ACC112 (cell line): ENCODE measurements at regions not wholly inside any gene's neighbourhood (a gene's known extent, or its start where the extent isn't known, plus 50 kb on each side); places are given as distances from the start of the nearest gene placed in this dataset.
"Not testable (repeated sequence)": the region's sequence is repeated elsewhere in the genome, so short reads cannot be mapped to it uniquely, and the experiment has no call there.

Source experiments
- H2AFZ ChIP-seq: fragments of 200-600 bp; sonication (generic); one replicate; pipeline ENCODE4 v1.6.0; 2017; ENCODE audit warnings: antibody characterized with exemption, low read length; ENCODE audit not compliant: unreplicated experiment
- H3K27ac ChIP-seq: fragments of 200-600 bp; sonication (generic); 2 replicates; pipeline ENCODE4 v1.5.1; 2014; ENCODE audit warnings: low read depth, mild to moderate bottlenecking, antibody characterized with exemption, low read length, moderate library complexity
- H3K27me3 ChIP-seq: fragments of 200-600 bp; sonication (generic); 2 replicates; pipeline ENCODE4 v1.6.1; 2014; ENCODE audit warnings: mild to moderate bottlenecking, antibody characterized with exemption, low read length, moderate library complexity, mixed read lengths; ENCODE audit not compliant: insufficient read depth
- H3K36me3 ChIP-seq: fragments of 200-600 bp; sonication (generic); 2 replicates; pipeline ENCODE4 v1.6.1; 2016; ENCODE audit warnings: mild to moderate bottlenecking, antibody characterized with exemption, low read length, moderate library complexity, mixed read lengths; ENCODE audit not compliant: insufficient read depth
- H3K4me1 ChIP-seq: fragments of 200-600 bp; sonication (generic); one replicate; pipeline ENCODE4 v1.6.1; 2016; ENCODE audit warnings: low read length, mixed read lengths; ENCODE audit not compliant: insufficient read depth, unreplicated experiment, control insufficient read depth
- H3K4me3 ChIP-seq: fragments of 200-600 bp; sonication (generic); 2 replicates; pipeline ENCODE4 v1.5.1; 2014; ENCODE audit warnings: mild to moderate bottlenecking, low read depth, low read length
- H3K79me2 ChIP-seq: fragments of 200-600 bp; sonication (generic); one replicate; pipeline ENCODE4 v1.6.0; 2016; ENCODE audit warnings: low read length; ENCODE audit not compliant: control insufficient read depth, unreplicated experiment, insufficient read depth

DNA sequence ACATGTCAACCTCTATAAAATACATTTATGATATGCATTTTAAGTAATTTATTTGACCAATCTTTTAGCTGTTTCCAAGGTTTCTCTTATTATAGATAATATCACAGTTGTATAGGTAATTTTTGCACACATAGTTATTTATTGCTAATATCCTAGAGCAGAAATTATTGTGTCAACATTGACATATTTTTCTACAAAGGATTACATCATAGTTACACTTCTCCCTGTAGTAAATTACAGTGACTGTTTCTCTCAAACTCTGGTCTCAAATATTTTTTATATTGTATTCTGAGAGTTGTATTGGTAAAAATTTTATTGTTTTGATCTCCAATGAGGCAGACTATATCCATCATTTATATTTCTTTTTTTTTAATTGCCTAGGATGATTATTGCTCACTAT lies 714.4 kb upstream of the CDH6 start:
- no peak overlapping the region for H2AFZ ChIP-seq
- H3K27ac ChIP-seq: no peak overlapping the region
- H3K36me3 ChIP-seq: no peaks in the 10 kb centered on the region
- H3K27me3 ChIP-seq: no peaks in the 10 kb centered on the region
- no peaks in the 10 kb centered on the region for H3K4me1 ChIP-seq
- H3K79me2 ChIP-seq: no peaks in the 10 kb centered on the region
- no peak overlapping the region for H3K4me3 ChIP-seq

DNA sequence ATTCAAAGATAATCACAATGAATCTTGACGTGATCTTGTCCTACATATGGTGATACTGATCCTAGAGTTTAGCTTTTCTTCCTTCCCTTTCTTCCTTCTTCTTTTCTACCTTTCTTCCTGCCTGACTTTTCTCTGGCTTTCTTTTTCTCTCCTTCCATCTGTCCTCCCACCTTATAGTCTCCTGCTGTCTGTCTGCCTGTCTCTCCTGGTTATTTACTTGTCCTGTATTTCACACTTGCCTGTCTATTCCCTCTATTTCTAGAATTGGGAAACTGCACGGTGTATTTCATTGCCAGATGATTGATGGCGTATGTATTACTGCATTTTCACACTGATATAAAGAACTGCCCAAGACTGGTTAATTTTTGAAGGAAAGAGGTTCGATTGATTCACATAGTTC lies 718.1 kb upstream of the CDH6 start:
- Histone ChIP-seq H3K4me1 (no peaks in the 10 kb centered on the region), H2AFZ (no peak overlapping the region), H3K36me3 (no peaks in the 10 kb centered on the region), H3K27ac (no peak overlapping the region), H3K79me2 (no peaks in the 10 kb centered on the region), H3K4me3 (no peak overlapping the region), H3K27me3 (no peaks in the 10 kb centered on the region; the same call in 1 of the 2 replicates)

DNA sequence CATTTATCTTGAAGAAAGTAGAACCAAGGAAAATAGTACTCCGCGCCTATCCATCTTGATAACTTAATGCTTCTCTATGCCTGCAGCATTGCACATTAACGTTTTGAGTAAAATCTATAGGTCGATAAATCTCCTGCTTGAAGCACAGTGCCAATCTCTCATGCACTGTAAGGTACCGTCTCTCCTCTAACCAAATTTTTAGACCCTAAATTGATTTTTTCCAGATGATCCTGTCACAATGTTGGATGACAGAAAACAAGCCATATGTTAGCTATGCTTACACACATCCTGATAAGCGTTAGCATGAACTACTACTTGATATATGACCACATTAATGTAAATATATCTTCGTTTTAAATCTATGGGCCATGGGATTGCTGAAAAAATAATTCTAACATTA lies 723.8 kb upstream of the CDH6 start:
- H3K79me2 ChIP-seq: no peaks in the 10 kb centered on the region
- H3K4me1 ChIP-seq: no peaks in the 10 kb centered on the region
- no peaks in the 10 kb centered on the region for H3K36me3 ChIP-seq
- H3K27ac ChIP-seq: no peak overlapping the region
- H3K4me3 ChIP-seq: no peak overlapping the region
- H2AFZ ChIP-seq: no peak overlapping the region
- no peaks in the 10 kb centered on the region; the same call in 1 of the 2 replicates for H3K27me3 ChIP-seq

DNA sequence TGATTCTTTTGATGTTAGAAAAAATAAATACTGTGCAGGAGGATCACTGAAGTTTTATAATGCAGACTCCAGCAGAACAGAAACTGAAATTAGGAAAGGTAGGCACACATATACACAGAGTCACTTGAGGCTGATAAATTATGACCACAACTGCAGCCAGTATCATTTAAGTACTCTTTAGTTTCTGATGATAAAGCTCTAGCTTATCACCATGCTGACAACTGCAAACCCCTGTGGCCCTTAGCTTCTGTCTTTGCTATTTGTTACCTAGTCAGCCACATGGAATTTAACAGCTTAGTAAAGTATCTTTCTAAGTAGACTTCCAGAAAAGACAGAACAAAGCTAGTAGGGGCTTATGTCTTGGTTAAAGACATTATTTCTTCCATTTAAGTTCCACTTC lies 734.8 kb upstream of the CDH6 start:
- Histone ChIP-seq H3K27me3 (peaks cover 6% of the 10 kb centered on the region; the same call in 1 of the 2 replicates), H2AFZ (no peak overlapping the region), H3K4me1 (no peaks in the 10 kb centered on the region), H3K36me3 (no peaks in the 10 kb centered on the region), H3K79me2 (no peaks in the 10 kb centered on the region), H3K27ac (no peak overlapping the region), H3K4me3 (no peak overlapping the region)

DNA sequence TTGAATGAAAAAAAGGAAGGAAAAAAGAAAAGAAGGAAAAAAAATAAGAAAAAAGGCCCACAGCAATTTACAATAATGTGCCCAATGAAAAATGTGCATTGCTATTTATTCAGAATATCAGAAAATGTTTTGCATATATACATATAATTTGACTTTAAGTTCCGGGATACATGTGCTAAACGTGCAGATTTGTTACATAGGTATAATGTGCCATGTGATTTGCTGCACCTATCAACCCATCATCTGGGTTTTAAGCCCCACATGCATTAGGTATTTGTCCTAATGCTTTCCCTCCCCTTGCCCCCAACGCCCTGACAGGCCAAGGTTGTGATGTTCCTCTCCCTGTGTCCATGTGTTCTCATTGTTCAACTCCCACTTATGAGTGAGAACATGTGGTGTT lies 738.0 kb upstream of the CDH6 start:
- H3K27ac ChIP-seq, H3K4me1 ChIP-seq, H3K36me3 ChIP-seq, H3K27me3 ChIP-seq, H3K79me2 ChIP-seq, H2AFZ ChIP-seq, H3K4me3 ChIP-seq: not testable (repeated sequence)

DNA sequence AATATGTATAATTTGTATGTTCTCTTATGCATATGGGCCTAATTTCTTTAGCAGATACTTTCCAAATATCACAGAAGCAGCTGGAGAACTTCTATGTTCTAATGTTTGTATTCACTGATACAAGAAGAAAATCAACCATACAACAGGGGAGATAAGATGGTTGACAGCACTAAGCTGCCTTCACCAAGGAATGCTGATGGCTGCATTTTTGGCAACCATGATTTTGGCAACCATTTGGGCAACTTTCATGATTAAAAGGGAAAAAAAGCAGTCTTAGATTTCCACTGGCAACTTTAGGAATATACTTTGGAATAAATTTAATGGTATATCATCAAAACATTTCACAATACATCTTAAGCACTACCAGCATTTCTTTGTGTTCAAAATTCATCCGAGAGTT lies 740.3 kb upstream of the CDH6 start:
- H3K27me3 ChIP-seq: no peaks in the 10 kb centered on the region
- H3K79me2 ChIP-seq: no peaks in the 10 kb centered on the region
- H2AFZ ChIP-seq: no peak overlapping the region
- no peak overlapping the region for H3K4me3 ChIP-seq
- H3K27ac ChIP-seq: no peak overlapping the region
- H3K4me1 ChIP-seq: no peaks in the 10 kb centered on the region
- no peaks in the 10 kb centered on the region for H3K36me3 ChIP-seq

DNA sequence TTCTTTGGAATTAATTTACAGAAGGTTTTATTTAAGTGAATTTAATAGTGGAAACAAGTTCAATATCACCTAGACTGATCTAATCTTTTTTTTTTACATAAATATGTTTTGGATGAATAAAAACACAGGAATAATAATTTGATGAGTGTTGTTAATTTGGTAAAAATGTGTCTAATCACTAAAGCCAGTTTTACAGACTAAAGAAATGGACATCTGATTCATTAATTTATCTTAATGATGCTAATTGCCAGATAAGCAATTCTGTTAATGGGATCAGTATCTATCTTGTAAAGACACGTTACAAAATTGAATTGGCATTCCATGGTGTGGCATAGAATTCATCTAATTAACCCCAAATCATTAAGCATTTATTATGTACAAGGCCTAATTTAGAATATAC lies 743.3 kb upstream of the CDH6 start:
- Histone ChIP-seq H3K79me2 (no peaks in the 10 kb centered on the region), H3K4me1 (no peaks in the 10 kb centered on the region), H3K27ac (no peak overlapping the region), H2AFZ (no peak overlapping the region), H3K36me3 (no peaks in the 10 kb centered on the region), H3K27me3 (0 out of 2 replicates have a peak, but pooled peaks cover 5% of the 10 kb centered on the region), H3K4me3 (no peak overlapping the region)

DNA sequence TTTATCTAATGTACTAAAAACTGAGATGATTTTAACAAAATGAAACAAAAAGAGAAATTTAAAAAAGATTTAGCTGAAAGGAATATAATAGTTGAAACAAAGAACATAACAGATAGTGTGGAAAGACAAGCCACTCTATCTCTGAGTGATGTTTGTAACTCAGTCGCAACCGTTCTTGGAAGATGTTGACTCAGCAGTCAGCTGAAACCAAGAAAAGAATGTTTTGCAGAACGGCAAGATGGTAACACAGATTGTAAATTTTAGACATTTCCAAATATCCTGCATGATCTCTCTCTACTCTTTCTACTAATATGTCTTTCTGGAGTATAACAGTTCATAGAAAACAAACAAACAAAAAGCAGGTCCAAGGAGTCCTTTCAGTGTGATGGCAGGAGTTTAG lies 746.1 kb upstream of the CDH6 start:
- Histone ChIP-seq H3K4me3 (no peak overlapping the region), H3K36me3 (no peaks in the 10 kb centered on the region), H3K27ac (no peak overlapping the region), H3K4me1 (no peaks in the 10 kb centered on the region), H2AFZ (no peak overlapping the region), H3K79me2 (no peaks in the 10 kb centered on the region), H3K27me3 (0 out of 2 replicates have a peak, but pooled peaks cover 5% of the 10 kb centered on the region)

DNA sequence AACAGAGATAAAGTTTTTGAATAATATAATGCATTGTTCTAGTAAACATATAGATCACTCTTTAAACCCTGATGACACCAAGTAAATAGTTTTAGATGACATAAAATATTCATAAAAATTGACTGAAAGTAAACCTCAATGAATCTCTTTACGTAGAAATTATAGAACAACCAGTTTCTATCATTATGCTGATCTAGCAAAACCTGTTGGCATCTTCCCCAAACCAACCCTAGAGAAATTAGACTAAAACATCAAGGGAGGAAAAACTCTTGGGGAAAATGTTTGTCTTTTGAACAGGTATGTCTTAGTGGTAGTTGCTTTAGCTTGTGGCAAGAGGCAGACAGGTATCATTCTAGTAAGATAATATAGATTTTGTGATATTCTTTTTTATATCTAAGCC lies 747.0 kb upstream of the CDH6 start:
- Histone ChIP-seq H3K79me2 (no peaks in the 10 kb centered on the region), H3K36me3 (no peaks in the 10 kb centered on the region), H2AFZ (no peak overlapping the region), H3K27me3 (0 out of 2 replicates have a peak, but pooled peaks cover 5% of the 10 kb centered on the region), H3K4me1 (no peaks in the 10 kb centered on the region), H3K4me3 (no peak overlapping the region), H3K27ac (no peak overlapping the region)

DNA sequence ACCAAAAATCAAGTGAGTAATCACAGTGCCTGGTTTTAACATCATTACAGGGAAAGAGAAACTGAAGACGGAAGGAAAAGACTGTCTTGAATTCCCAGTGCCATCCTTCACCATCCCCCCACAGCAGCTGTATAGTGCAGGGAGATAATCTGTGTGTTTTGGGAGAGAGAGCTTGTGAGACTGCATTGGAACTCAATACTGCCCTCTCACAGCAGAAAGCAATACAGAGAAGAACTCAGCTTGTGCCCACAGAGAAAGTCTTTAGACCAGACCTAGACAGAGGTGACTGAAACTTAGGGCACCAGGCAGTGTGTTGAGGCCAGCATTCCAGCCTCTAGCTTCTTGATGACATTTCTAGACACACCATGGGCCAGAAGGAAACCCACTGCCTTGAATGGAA lies 754.7 kb upstream of the CDH6 start:
- Histone ChIP-seq H3K4me3 (no peak overlapping the region), H2AFZ (no peak overlapping the region), H3K27me3 (no peaks in the 10 kb centered on the region), H3K4me1 (no peaks in the 10 kb centered on the region), H3K27ac (no peak overlapping the region), H3K79me2 (no peaks in the 10 kb centered on the region), H3K36me3 (no peaks in the 10 kb centered on the region)

DNA sequence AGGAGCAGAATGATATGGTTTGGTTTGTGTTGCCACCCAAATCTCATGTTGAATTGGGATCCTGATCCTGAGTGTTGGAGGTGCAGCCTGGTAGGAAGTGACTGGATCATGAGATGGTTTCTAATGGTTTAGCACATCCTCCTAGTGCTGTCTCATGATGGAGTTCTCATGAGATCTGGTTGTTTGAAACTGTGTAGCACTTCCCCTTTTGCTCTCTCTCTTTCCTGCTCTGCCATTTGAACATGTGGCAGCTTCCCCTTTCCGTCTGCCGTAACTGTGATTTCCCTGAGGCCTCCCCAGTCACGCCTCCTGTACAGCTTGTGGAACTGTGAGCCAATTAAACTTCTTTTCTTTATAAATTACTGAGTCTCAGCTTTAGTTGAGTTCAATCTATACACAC lies 756.8 kb upstream of the CDH6 start:
- no peak overlapping the region for H3K4me3 ChIP-seq
- H2AFZ ChIP-seq: no peak overlapping the region
- no peaks in the 10 kb centered on the region for H3K36me3 ChIP-seq
- H3K4me1 ChIP-seq: no peaks in the 10 kb centered on the region
- H3K79me2 ChIP-seq: no peaks in the 10 kb centered on the region
- no peak overlapping the region for H3K27ac ChIP-seq
- H3K27me3 ChIP-seq: no peaks in the 10 kb centered on the region
